Epithelial cell of esophagus (primary cell): ENCODE measurements at regions not wholly inside any gene's neighbourhood (a gene's known extent, or its start where the extent isn't known, plus 50 kb on each side); places are given as distances from the start of the nearest gene placed in this dataset.
"Not testable (repeated sequence)": the region's sequence is repeated elsewhere in the genome, so short reads cannot be mapped to it uniquely, and the experiment has no call there.

Source experiments
- DNase-seq: peaks from one replicate; pipeline ENCODE4 v3.0.0; 2010; ENCODE audit warnings: low read depth
- H3K4me3 ChIP-seq: 2 replicates; pipeline ENCODE4 v1.5.1; 2011; ENCODE audit warnings: mild to moderate bottlenecking, low read length, control low read depth
- TF ChIP-seq, protein P1 (sequence below): IDR thresholded peaks from 2 replicates; pipeline ENCODE4 v1.5.1; 2011; ENCODE audit warnings: low read depth, mild to moderate bottlenecking, low read length, control low read depth, inconsistent platforms; ENCODE audit not compliant: insufficient read depth; ENCODE audit errors: missing control alignments

DNA sequence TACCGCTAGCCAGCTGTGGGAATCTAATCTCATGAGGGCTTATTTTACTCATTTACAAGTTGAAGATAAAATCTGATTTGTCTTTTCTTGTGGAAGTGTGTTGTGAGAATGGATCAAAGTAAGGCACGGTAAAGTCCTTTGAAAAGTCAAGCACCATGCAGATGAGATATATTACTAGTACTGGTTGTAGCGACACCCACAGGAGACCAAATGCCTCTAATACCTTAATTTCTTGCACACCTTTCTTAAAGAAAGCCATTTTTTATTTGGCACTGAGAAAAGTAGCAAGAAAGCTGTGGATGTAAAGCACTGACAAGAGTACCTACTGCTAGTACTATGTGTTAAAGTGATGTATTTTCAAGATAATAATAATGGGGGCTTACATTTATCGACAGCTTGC, 191.0 kb upstream of the MMS22L start:
- TF ChIP-seq, protein P1, sequence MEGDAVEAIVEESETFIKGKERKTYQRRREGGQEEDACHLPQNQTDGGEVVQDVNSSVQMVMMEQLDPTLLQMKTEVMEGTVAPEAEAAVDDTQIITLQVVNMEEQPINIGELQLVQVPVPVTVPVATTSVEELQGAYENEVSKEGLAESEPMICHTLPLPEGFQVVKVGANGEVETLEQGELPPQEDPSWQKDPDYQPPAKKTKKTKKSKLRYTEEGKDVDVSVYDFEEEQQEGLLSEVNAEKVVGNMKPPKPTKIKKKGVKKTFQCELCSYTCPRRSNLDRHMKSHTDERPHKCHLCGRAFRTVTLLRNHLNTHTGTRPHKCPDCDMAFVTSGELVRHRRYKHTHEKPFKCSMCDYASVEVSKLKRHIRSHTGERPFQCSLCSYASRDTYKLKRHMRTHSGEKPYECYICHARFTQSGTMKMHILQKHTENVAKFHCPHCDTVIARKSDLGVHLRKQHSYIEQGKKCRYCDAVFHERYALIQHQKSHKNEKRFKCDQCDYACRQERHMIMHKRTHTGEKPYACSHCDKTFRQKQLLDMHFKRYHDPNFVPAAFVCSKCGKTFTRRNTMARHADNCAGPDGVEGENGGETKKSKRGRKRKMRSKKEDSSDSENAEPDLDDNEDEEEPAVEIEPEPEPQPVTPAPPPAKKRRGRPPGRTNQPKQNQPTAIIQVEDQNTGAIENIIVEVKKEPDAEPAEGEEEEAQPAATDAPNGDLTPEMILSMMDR, result no peak
- H3K4me3 ChIP-seq, result no peak overlapping the region
- DNase-seq, result no peak

DNA sequence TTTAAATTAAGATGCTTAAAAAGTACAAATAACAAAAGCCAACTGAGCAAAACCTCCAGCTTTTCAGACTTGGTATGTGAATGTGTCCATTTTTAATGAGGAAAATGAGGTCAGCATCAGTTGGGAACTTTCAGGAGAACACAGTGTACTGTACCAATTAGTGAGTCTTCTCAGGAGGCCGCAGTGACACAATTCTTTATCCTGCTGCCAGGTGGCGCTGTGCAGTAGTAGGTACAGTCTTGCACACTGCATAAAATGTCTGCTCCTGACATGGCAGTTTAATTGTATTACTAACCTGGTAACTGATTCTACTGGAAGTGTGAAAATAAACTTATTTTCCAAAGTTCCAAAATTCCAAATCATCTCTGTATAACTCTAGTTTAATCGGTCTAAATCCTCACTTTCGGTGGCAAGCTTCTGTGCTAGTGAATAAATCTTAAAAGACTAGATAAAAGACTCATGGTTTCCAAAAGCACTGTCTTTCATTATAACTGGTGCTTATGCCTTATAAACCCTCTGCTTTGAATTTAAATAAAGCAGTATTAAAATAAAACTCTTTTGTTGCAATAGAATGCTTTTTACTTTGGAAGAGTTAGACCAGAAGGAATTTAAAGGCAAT, 214.8 kb upstream of the MMS22L start:
- peak; percentile 80 for DNase-seq
- TF ChIP-seq, protein P1, result peak; percentile 93
- H3K4me3 ChIP-seq, result no peak overlapping the region

GRCh38 chr6:97501853-97502252, 218.8 kb upstream of the MMS22L start:
- TF ChIP-seq, protein P1, result peak; percentile 14
- DNase-seq, result no peak
- H3K4me3 ChIP-seq, result no peak overlapping the region

DNA sequence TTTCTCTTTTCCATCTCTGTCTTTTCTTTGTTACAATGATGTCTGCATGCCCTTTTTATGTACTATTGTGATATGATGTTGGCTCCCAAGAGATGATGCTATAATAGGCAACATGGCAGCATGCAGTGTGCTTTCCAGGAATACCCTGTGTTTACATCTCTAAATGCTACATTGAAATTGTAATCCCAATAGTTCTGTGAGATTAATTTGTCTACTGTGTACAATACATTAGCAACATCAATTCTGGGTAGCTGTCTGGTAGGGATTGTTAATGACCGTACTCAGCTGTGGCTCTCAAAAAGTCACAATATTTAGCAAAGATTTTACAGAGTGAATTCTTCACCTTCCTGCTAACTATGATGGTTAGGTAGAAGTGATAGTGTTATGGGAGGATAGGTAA, 225.6 kb upstream of the MMS22L start:
- TF ChIP-seq, protein P1, result no peak
- DNase-seq, result no peak
- H3K4me3 ChIP-seq, result no peak overlapping the region

GRCh38 chr6:97513260-97513659, 230.2 kb upstream of the MMS22L start:
- H3K4me3 ChIP-seq, DNase-seq: not testable (repeated sequence)

DNA sequence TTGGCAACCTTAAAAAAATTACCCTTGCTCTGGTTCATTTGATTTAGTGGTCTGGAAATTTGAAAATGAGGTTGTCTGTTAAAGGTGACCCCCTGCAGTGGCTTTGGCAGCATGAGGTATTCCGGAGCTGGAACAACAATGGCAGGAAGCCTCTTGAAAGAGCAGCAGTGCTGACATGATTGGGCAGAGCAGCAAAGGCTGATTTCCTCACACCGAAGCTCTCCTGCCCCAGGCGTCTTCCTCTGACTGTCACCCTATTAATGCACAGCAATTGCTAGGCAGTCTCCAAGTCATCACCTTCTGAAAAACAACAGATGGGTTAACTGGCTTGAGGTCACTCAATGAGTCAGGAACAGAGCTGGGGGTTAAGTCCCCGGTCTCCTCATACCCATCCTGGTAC, 241.8 kb upstream of the MMS22L start:
- TF ChIP-seq, protein P1, result no peak
- DNase-seq, result peak; percentile 84
- H3K4me3 ChIP-seq, result no peak overlapping the region

GRCh38 chr6:97535800-97536199, 252.8 kb upstream of the MMS22L start:
- no peak overlapping the region for H3K4me3 ChIP-seq
- TF ChIP-seq, protein P1, result no peak
- no peak for DNase-seq
